HCT116 (cell line): ENCODE measurements at regions not wholly inside any gene's neighbourhood (a gene's known extent, or its start where the extent isn't known, plus 50 kb on each side); places are given as distances from the start of the nearest gene placed in this dataset.
A peak's percentile ranks its signal among the peaks of the same experiment; 100 is the strongest.

Experiments
- ATAC-seq: fragments of 200-7000 bp; cut with Tn5 transposase; 2 replicates; pipeline ENCODE4 v1.9.1; 2020; ENCODE audit warnings: mild to moderate bottlenecking, moderate library complexity
- BruUV-seq: library from RNA; stranded (reverse); fragments of 400-500 nt; replicated peaks from 2 replicates; lab custom pipeline; 2021; lab: Mats Ljungman, UMichigan
- CTCF ChIA-PET: fragments of 300-600 bp; sonication (Branson Sonifier 250); formaldehyde crosslinking; loops from one replicate; lab custom pipeline; 2021; ENCODE audit warnings: antibody characterized with exemption; lab: Charles Lee
- POLR2A ChIA-PET: fragments of 300-600, 350-600 bp; sonication (Branson Sonifier 250); formaldehyde crosslinking; loops from one replicate; lab custom pipeline; 2021; ENCODE audit warnings: antibody characterized with exemption; lab: Charles Lee
- RAD21 ChIA-PET, 2 experiments: fragments of 300-600 bp; sonication (Branson Sonifier 250); formaldehyde crosslinking; loops; one replicate each; lab custom pipeline; 2023; ENCODE audit warnings: low total read pairs in 2 of 2; ENCODE audit not compliant: uncharacterized antibody in 2 of 2, unreplicated experiment in 2 of 2, low non-redundant PET in 1 of 2; lab: Charles Lee
- DNase-seq: peaks from one replicate; pipeline ENCODE4 v3.0.0-alpha.2; 2010; ENCODE audit warnings: low read depth, low spot score
- H2AFZ ChIP-seq: fragments of 200-600 bp; shearing (Covaris generic), sonication (generic); 2 replicates; pipeline ENCODE4 v1.6.1; 2017; ENCODE audit warnings: low read depth, mixed run types, mixed read lengths, antibody characterized with exemption, low read length; ENCODE audit not compliant: poor library complexity, severe bottlenecking
- H3K27ac ChIP-seq: 2 replicates; pipeline ENCODE4 v1.5.1; 2012; ENCODE audit warnings: low read depth, low read length
- H3K27me3 ChIP-seq: fragments of 200-600 bp; sonication (generic); 2 replicates; pipeline ENCODE4 v1.6.1; 2016; ENCODE audit warnings: mixed run types, low read length, mixed read lengths; ENCODE audit not compliant: insufficient read depth
- H3K36me3 ChIP-seq, 2 experiments: fragments of 200-500 bp in 1 of 2; fragments of 200-600 bp in 1 of 2; sonication (Bioruptor generic) in 1 of 2; sonication (generic) in 1 of 2; 2 replicates each; pipeline versions ENCODE4 v1.5.1 to v1.6.1; 2014 to 2016; ENCODE audit warnings: low read length in 2 of 2, inconsistent platforms in 1 of 2, mixed read lengths in 1 of 2, mixed run types in 1 of 2; ENCODE audit not compliant: insufficient read depth in 2 of 2, control insufficient read depth in 1 of 2
- H3K4me1 ChIP-seq, 2 experiments: fragments of 200-600 bp in 1 of 2; sonication (generic) in 1 of 2; 2 replicates each; pipeline versions ENCODE4 v1.5.1 to v1.6.1; 2012 to 2017; ENCODE audit warnings: low read length in 2 of 2, inconsistent platforms in 1 of 2, mild to moderate bottlenecking in 1 of 2, mixed read lengths in 1 of 2, mixed run types in 1 of 2, moderate library complexity in 1 of 2; ENCODE audit not compliant: insufficient read depth in 2 of 2, control insufficient read depth in 1 of 2
- H3K4me2 ChIP-seq: fragments of 200-600 bp; sonication (generic); 2 replicates; pipeline ENCODE4 v1.6.1; 2017; ENCODE audit warnings: mixed run types, low read length, mixed read lengths
- H3K4me3 ChIP-seq, 2 experiments: fragments of 200-600 bp in 1 of 2; sonication (generic) in 1 of 2; replicated peaks in 1 of 2; 2 replicates each; pipeline ENCODE4 v1.5.1; 2011 to 2016; ENCODE audit warnings: low read length in 2 of 2, control low read depth in 1 of 2, low read depth in 1 of 2, mild to moderate bottlenecking in 1 of 2, mixed read lengths in 1 of 2, mixed run types in 1 of 2
- H3K79me2 ChIP-seq: fragments of 200-600 bp; sonication (generic); 2 replicates; pipeline ENCODE4 v1.6.1; 2017; ENCODE audit warnings: mild to moderate bottlenecking, mixed run types, low read length, moderate library complexity, mixed read lengths; ENCODE audit not compliant: insufficient read depth
- H3K9ac ChIP-seq: fragments of 200-600 bp; sonication (generic); 2 replicates; pipeline ENCODE4 v1.6.1; 2016; ENCODE audit warnings: low read length, mixed read lengths
- H3K9me2 ChIP-seq: fragments of 200-600 bp; sonication (generic), shearing (Covaris generic); 2 replicates; pipeline ENCODE4 v1.6.1; 2017; ENCODE audit warnings: mixed run types, mild to moderate bottlenecking, moderate library complexity; ENCODE audit not compliant: insufficient read depth
- H3K9me3 ChIP-seq, 2 experiments: fragments of 200-500 bp in 1 of 2; fragments of 200-600 bp in 1 of 2; sonication (Bioruptor generic) in 1 of 2; sonication (generic) in 1 of 2; 2 replicates each; pipeline ENCODE4 v1.6.1; 2014 to 2017; ENCODE audit warnings: low read length in 2 of 2, mixed read lengths in 2 of 2, inconsistent platforms in 1 of 2, low read depth in 1 of 2, mild to moderate bottlenecking in 1 of 2, mixed run types in 1 of 2, moderate library complexity in 1 of 2; ENCODE audit not compliant: control insufficient read depth in 1 of 2, insufficient read depth in 1 of 2
- H4K20me1 ChIP-seq: fragments of 200-600 bp; sonication (generic), shearing (Covaris generic); 2 replicates; pipeline ENCODE4 v1.6.1; 2017; ENCODE audit warnings: mixed run types, mild to moderate bottlenecking, moderate library complexity; ENCODE audit not compliant: insufficient read depth
- ATF3 ChIP-seq: IDR thresholded peaks from 2 replicates; pipeline ENCODE4 v1.6.1; 2012
- CEBPB ChIP-seq: IDR thresholded peaks from 2 replicates; pipeline ENCODE4 v1.6.1; 2012; ENCODE audit warnings: low read depth
- JUND ChIP-seq: IDR thresholded peaks from 2 replicates; pipeline ENCODE4 v1.6.1; 2012
- SIN3A ChIP-seq: IDR thresholded peaks from 2 replicates; pipeline ENCODE4 v1.6.1; 2012; ENCODE audit warnings: low read depth
- TCF7L2 ChIP-seq: IDR thresholded peaks from 2 replicates; pipeline ENCODE4 v1.7.0; 2011; ENCODE audit warnings: borderline replicate concordance, inconsistent platforms; ENCODE audit not compliant: insufficient read depth, insufficient read length; ENCODE audit errors: extremely low read depth
- YY1 ChIP-seq: IDR thresholded peaks from 2 replicates; pipeline ENCODE4 v1.6.1; 2011; ENCODE audit warnings: low read length, low read depth, moderate library complexity, mild to moderate bottlenecking; ENCODE audit not compliant: insufficient replicate concordance; ENCODE audit errors: extremely low read depth
- intact Hi-C: fragments of 100-400 bp; cut with micrococcal nuclease; formaldehyde crosslinking; loops from 2 replicates; pipeline ENCODE4 v1.10.0; 2022

GRCh38 chr5:86757824-86758223, 140.1 kb downstream of the COX7C start:
- H3K9me3 ChIP-seq: no peaks in the 10 kb centered on the region
- no peaks in the 10 kb centered on the region for H3K27me3 ChIP-seq
- no peak overlapping the region for H3K4me3 ChIP-seq
- peak overlapping the region; percentile 4; the same call in 1 of the 2 replicates for H3K4me2 ChIP-seq
- ChIA-PET CTCF (no interaction called here), RAD21 (no interaction called here), POLR2A (no interaction called here)
- H3K79me2 ChIP-seq: no peaks in the 10 kb centered on the region
- intact Hi-C loops: no loop called here
- H3K36me3 ChIP-seq: no peaks in the 10 kb centered on the region
- ATAC-seq (peak; percentile 61), DNase-seq (peak; percentile 23)
- no peak overlapping the region for H3K27ac ChIP-seq
- TF ChIP-seq TCF7L2 (peak; percentile 80), ATF3 (no peak), JUND (peak; percentile 27; the same call in 1 of the 2 replicates)
- H2AFZ ChIP-seq: peak overlapping the region; percentile 46
- no peak overlapping the region for H3K9ac ChIP-seq
- BruUV-seq: no TSS peak
- H3K4me1 ChIP-seq: peaks cover 0 to 7% of the 10 kb centered on the region in 2 experiments; a peak in 1 of 4 replicates
- no peaks in the 10 kb centered on the region for H4K20me1 ChIP-seq
- H3K9me2 ChIP-seq: no peaks in the 10 kb centered on the region

- ChIA-PET CTCF (no interaction called here), POLR2A (no interaction called here)
- no TSS peak for BruUV-seq
Measured at GRCh38 chr5:86760661-86761060, 142.9 kb downstream of the COX7C start.

More at GRCh38 chr5:86760661-86761060, 142.9 kb downstream of the COX7C start:
- no peak overlapping the region for H3K4me3 ChIP-seq
- H3K27ac ChIP-seq: no peak overlapping the region
- RAD21 ChIA-PET: no interaction called here
- H3K4me1 ChIP-seq: peaks cover 0 to 7% of the 10 kb centered on the region in 2 experiments; a peak in 1 of 4 replicates
- no peaks in the 10 kb centered on the region for H3K79me2 ChIP-seq
- H4K20me1 ChIP-seq: no peaks in the 10 kb centered on the region
- intact Hi-C loops: no loop called here
- H3K9me3 ChIP-seq: no peaks in the 10 kb centered on the region
- H3K4me2 ChIP-seq: no peak overlapping the region
- no peak for ATAC-seq
- TF ChIP-seq SIN3A (no peak), YY1 (no peak), JUND (no peak), CEBPB (no peak), ATF3 (no peak)
- no peak overlapping the region for H3K9ac ChIP-seq
- H2AFZ ChIP-seq: no peak overlapping the region
- no peaks in the 10 kb centered on the region for H3K36me3 ChIP-seq
- no peaks in the 10 kb centered on the region for H3K9me2 ChIP-seq
- no peak for DNase-seq
- no peaks in the 10 kb centered on the region for H3K27me3 ChIP-seq
